ENCODE measurements at regions not wholly inside any gene's neighbourhood (a gene's known extent, or its start where the extent isn't known, plus 50 kb on each side); places are given as distances from the start of the nearest gene placed in this dataset.
"Not testable (repeated sequence)": the region's sequence is repeated elsewhere in the genome, so short reads cannot be mapped to it uniquely, and the experiment has no call there.

- Mint-ChIP-seq H3K4me1 (ENCODE audit: low read depth) (peaks cover 7% of the 10 kb centered on the region), H3K9me3 (no peaks in the 10 kb centered on the region), H3K36me3 (ENCODE audit: low read depth) (no peaks in the 10 kb centered on the region), H3K4me3 (ENCODE audit: low read depth) (no peak overlapping the region), H3K27me3 (ENCODE audit: low read depth) (peaks cover 10% of the 10 kb centered on the region), H3K27ac (no peak overlapping the region)
- intact Hi-C loops (cut with micrococcal nuclease), result no loop called here
- no peak for DNase-seq (ENCODE audit: low spot score)
Measured at GRCh38 chr13:44842158-44842557, 147.1 kb downstream of the NUFIP1 start.

- Mint-ChIP-seq H3K9me3 (no peaks in the 10 kb centered on the region), H3K4me1 (ENCODE audit: low read depth) (peaks cover 7% of the 10 kb centered on the region), H3K27ac (no peak overlapping the region), H3K36me3 (ENCODE audit: low read depth) (no peaks in the 10 kb centered on the region), H3K27me3 (ENCODE audit: low read depth) (peaks cover 6% of the 10 kb centered on the region), H3K4me3 (ENCODE audit: low read depth) (no peak overlapping the region)
- DNase-seq (ENCODE audit: low spot score), result no peak
- intact Hi-C loops (cut with micrococcal nuclease), result no loop called here
Measured at GRCh38 chr13:44840131-44840530, 149.1 kb downstream of the NUFIP1 start.

GRCh38 chr13:44837250-44837649 lies 152.0 kb downstream of the NUFIP1 start:
- Mint-ChIP-seq H3K27me3 (ENCODE audit: low read depth) (peaks cover 10% of the 10 kb centered on the region), H3K27ac (no peak overlapping the region), H3K4me1 (ENCODE audit: low read depth) (peaks cover 3% of the 10 kb centered on the region), H3K36me3 (ENCODE audit: low read depth) (no peaks in the 10 kb centered on the region), H3K4me3 (ENCODE audit: low read depth) (no peak overlapping the region), H3K9me3 (no peaks in the 10 kb centered on the region)
- no peak for DNase-seq (ENCODE audit: low spot score)
- intact Hi-C loops (cut with micrococcal nuclease), result no loop called here

GRCh38 chr13:44834404-44834803 lies 154.9 kb downstream of the NUFIP1 start:
- H3K36me3 Mint-ChIP-seq (ENCODE audit: low read depth), result no peaks in the 10 kb centered on the region
- intact Hi-C loops (cut with micrococcal nuclease), result no loop called here
- H3K27ac Mint-ChIP-seq, result no peak overlapping the region
- H3K9me3 Mint-ChIP-seq, result no peaks in the 10 kb centered on the region
- H3K27me3 Mint-ChIP-seq (ENCODE audit: low read depth), result peaks cover 7% of the 10 kb centered on the region
- H3K4me3 Mint-ChIP-seq (ENCODE audit: low read depth), result no peak overlapping the region
- H3K4me1 Mint-ChIP-seq (ENCODE audit: low read depth), result no peaks in the 10 kb centered on the region
- DNase-seq (ENCODE audit: low spot score), result no peak

GRCh38 chr13:44833626-44834025 lies 155.6 kb downstream of the NUFIP1 start:
- Mint-ChIP-seq H3K36me3 (ENCODE audit: low read depth) (no peaks in the 10 kb centered on the region), H3K4me1 (ENCODE audit: low read depth) (no peaks in the 10 kb centered on the region), H3K4me3 (ENCODE audit: low read depth) (no peak overlapping the region), H3K9me3 (no peaks in the 10 kb centered on the region), H3K27me3 (ENCODE audit: low read depth) (peaks cover 7% of the 10 kb centered on the region), H3K27ac (no peak overlapping the region)
- DNase-seq (ENCODE audit: low spot score), result no peak
- intact Hi-C loops (cut with micrococcal nuclease), result no loop called here

GRCh38 chr13:44833139-44833538 lies 156.1 kb downstream of the NUFIP1 start:
- no peaks in the 10 kb centered on the region for H3K9me3 Mint-ChIP-seq
- H3K27me3 Mint-ChIP-seq (ENCODE audit: low read depth), result peaks cover 7% of the 10 kb centered on the region
- DNase-seq (ENCODE audit: low spot score), result no peak
- H3K4me3 Mint-ChIP-seq (ENCODE audit: low read depth), result no peak overlapping the region
- H3K4me1 Mint-ChIP-seq (ENCODE audit: low read depth), result no peaks in the 10 kb centered on the region
- intact Hi-C loops (cut with micrococcal nuclease), result no loop called here
- H3K27ac Mint-ChIP-seq, result no peak overlapping the region
- H3K36me3 Mint-ChIP-seq (ENCODE audit: low read depth), result no peaks in the 10 kb centered on the region

GRCh38 chr13:44826591-44827350 lies 162.5 kb downstream of the NUFIP1 start:
- Mint-ChIP-seq H3K27ac (no peak overlapping the region), H3K4me1 (ENCODE audit: low read depth) (no peaks in the 10 kb centered on the region), H3K9me3 (no peaks in the 10 kb centered on the region), H3K27me3 (ENCODE audit: low read depth) (peaks cover 5% of the 10 kb centered on the region), H3K36me3 (ENCODE audit: low read depth) (no peaks in the 10 kb centered on the region), H3K4me3 (ENCODE audit: low read depth) (no peak overlapping the region)
- intact Hi-C loops (cut with micrococcal nuclease), result no loop called here
- no peak for DNase-seq (ENCODE audit: low spot score)

- Mint-ChIP-seq H3K27me3 (ENCODE audit: low read depth) (peaks cover 5% of the 10 kb centered on the region), H3K4me3 (ENCODE audit: low read depth) (no peak overlapping the region), H3K9me3 (no peaks in the 10 kb centered on the region), H3K4me1 (ENCODE audit: low read depth) (no peaks in the 10 kb centered on the region), H3K27ac (no peak overlapping the region), H3K36me3 (ENCODE audit: low read depth) (no peaks in the 10 kb centered on the region)
- DNase-seq (ENCODE audit: low spot score), result no peak
- intact Hi-C loops (cut with micrococcal nuclease), result no loop called here
Measured at GRCh38 chr13:44825953-44826352, 163.3 kb downstream of the NUFIP1 start.

GRCh38 chr13:44823555-44823954 lies 165.7 kb downstream of the NUFIP1 start:
- H3K27ac Mint-ChIP-seq; H3K27me3 Mint-ChIP-seq (ENCODE audit: low read depth); DNase-seq (ENCODE audit: low spot score); H3K9me3 Mint-ChIP-seq; H3K36me3 Mint-ChIP-seq (ENCODE audit: low read depth); H3K4me3 Mint-ChIP-seq (ENCODE audit: low read depth); intact Hi-C loops (cut with micrococcal nuclease): not testable (repeated sequence)
- peaks cover 11% of the 10 kb centered on the region for H3K4me1 Mint-ChIP-seq (ENCODE audit: low read depth)

- Mint-ChIP-seq H3K27ac (no peak overlapping the region), H3K4me1 (ENCODE audit: low read depth) (peaks cover 14% of the 10 kb centered on the region), H3K4me3 (ENCODE audit: low read depth) (no peak overlapping the region), H3K36me3 (ENCODE audit: low read depth) (no peaks in the 10 kb centered on the region), H3K27me3 (ENCODE audit: low read depth) (peaks cover 16% of the 10 kb centered on the region), H3K9me3 (peaks cover 3% of the 10 kb centered on the region)
- intact Hi-C loops (cut with micrococcal nuclease), result no loop called here
- DNase-seq (ENCODE audit: low spot score), result no peak
Measured at GRCh38 chr13:44822291-44822690, 167.0 kb downstream of the NUFIP1 start.

GRCh38 chr13:44819772-44820171 lies 169.5 kb downstream of the NUFIP1 start:
- Mint-ChIP-seq H3K27ac (no peak overlapping the region), H3K4me1 (ENCODE audit: low read depth) (peaks cover 24% of the 10 kb centered on the region), H3K27me3 (ENCODE audit: low read depth) (peaks cover 21% of the 10 kb centered on the region), H3K9me3 (peaks cover 3% of the 10 kb centered on the region), H3K4me3 (ENCODE audit: low read depth) (no peak overlapping the region), H3K36me3 (ENCODE audit: low read depth) (no peaks in the 10 kb centered on the region)
- no peak for DNase-seq (ENCODE audit: low spot score)
- intact Hi-C loops (cut with micrococcal nuclease), result loop anchor here (2.0 to 5.0 kb wide), 4 partner anchors 52 to 242 kb away; partner anchors contain the start of gene TSC22D1

GRCh38 chr13:44819245-44819644 lies 170.0 kb downstream of the NUFIP1 start:
- Mint-ChIP-seq H3K4me3 (ENCODE audit: low read depth) (no peak overlapping the region), H3K27ac (no peak overlapping the region), H3K36me3 (ENCODE audit: low read depth) (no peaks in the 10 kb centered on the region), H3K9me3 (peaks cover 3% of the 10 kb centered on the region), H3K4me1 (ENCODE audit: low read depth) (peaks cover 24% of the 10 kb centered on the region), H3K27me3 (ENCODE audit: low read depth) (peaks cover 23% of the 10 kb centered on the region)
- DNase-seq (ENCODE audit: low spot score), result no peak
- intact Hi-C loops (cut with micrococcal nuclease), result loop anchor here (2.0 to 5.0 kb wide), 4 partner anchors 52 to 242 kb away; partner anchors contain the start of gene TSC22D1

- H3K36me3 Mint-ChIP-seq (ENCODE audit: low read depth), result no peaks in the 10 kb centered on the region
- H3K27ac Mint-ChIP-seq, result no peak overlapping the region
- H3K27me3 Mint-ChIP-seq (ENCODE audit: low read depth), result peaks cover 30% of the 10 kb centered on the region
- intact Hi-C loops (cut with micrococcal nuclease), result loop anchor here (2.0 to 5.0 kb wide), 4 partner anchors 51 to 241 kb away; partner anchors contain the start of gene TSC22D1
- DNase-seq (ENCODE audit: low spot score), result no peak
- peaks cover 3% of the 10 kb centered on the region for H3K9me3 Mint-ChIP-seq
- no peak overlapping the region for H3K4me3 Mint-ChIP-seq (ENCODE audit: low read depth)
- peaks cover 24% of the 10 kb centered on the region for H3K4me1 Mint-ChIP-seq (ENCODE audit: low read depth)
Measured at GRCh38 chr13:44818428-44818827, 170.8 kb downstream of the NUFIP1 start.
